PC-3 (cell line): ENCODE measurements at regions not wholly inside any gene's neighbourhood (a gene's known extent, or its start where the extent isn't known, plus 50 kb on each side); places are given as distances from the start of the nearest gene placed in this dataset.

Experiments
- ATAC-seq: fragments of 200-7000 bp; cut with Tn5 transposase; 2 replicates; pipeline ENCODE4 v1.9.1; 2020; ENCODE audit warnings: mild to moderate bottlenecking, moderate library complexity
- BruUV-seq: library from RNA; stranded (reverse); fragments of 400-500 nt; replicated peaks from 2 replicates; lab custom pipeline; 2021; lab: Mats Ljungman, UMichigan
- CTCF ChIA-PET: fragments of 300-600 bp; sonication (Branson Sonifier 250); formaldehyde crosslinking; loops from one replicate; lab custom pipeline; 2022; ENCODE audit warnings: antibody characterized with exemption; lab: Charles Lee
- POLR2A ChIA-PET: fragments of 300-600 bp; sonication (Branson Sonifier 250); formaldehyde crosslinking; loops from one replicate; lab custom pipeline; 2022; ENCODE audit warnings: antibody characterized with exemption; ENCODE audit not compliant: unreplicated experiment; lab: Charles Lee
- DNase-seq: peaks from one replicate; pipeline ENCODE4 v3.0.0-alpha.2; 2015
- H2AFZ ChIP-seq: fragments of 300-600 bp; sonication (generic); 2 replicates; pipeline ENCODE4 v1.6.0; 2016; ENCODE audit warnings: antibody characterized with exemption, low read length
- H3F3A ChIP-seq: fragments of 300-600 bp; sonication (generic); one replicate; pipeline ENCODE4 v1.6.0; 2017; ENCODE audit warnings: antibody characterized with exemption, low read length, control low read depth, mild to moderate bottlenecking; ENCODE audit not compliant: unreplicated experiment
- H3K27ac ChIP-seq: fragments of 300-600 bp; sonication (generic); 2 replicates; pipeline ENCODE4 v1.5.1; 2016; ENCODE audit warnings: mild to moderate bottlenecking, low read length
- H3K27me3 ChIP-seq: fragments of 300-600 bp; sonication (generic); 2 replicates; pipeline ENCODE4 v1.6.1; 2016; ENCODE audit warnings: low read length, mixed read lengths
- H3K36me3 ChIP-seq: fragments of 300-600 bp; sonication (generic); 2 replicates; pipeline ENCODE4 v1.6.1; 2016; ENCODE audit warnings: low read depth, mixed run types, low read length, mixed read lengths
- H3K4me1 ChIP-seq: fragments of 300-600 bp; sonication (generic); 2 replicates; pipeline ENCODE4 v1.5.1; 2016; ENCODE audit warnings: low read length; ENCODE audit not compliant: insufficient read depth
- H3K4me2 ChIP-seq: fragments of 300-600 bp; sonication (generic); 2 replicates; pipeline ENCODE4 v1.6.0; 2016; ENCODE audit warnings: low read length
- H3K4me3 ChIP-seq: fragments of 300-600 bp; sonication (generic); 2 replicates; pipeline ENCODE4 v1.5.1; 2016; ENCODE audit warnings: mild to moderate bottlenecking, low read length, mixed read lengths
- H3K79me2 ChIP-seq: fragments of 300-600 bp; sonication (generic); 2 replicates; pipeline ENCODE4 v1.6.1; 2017; ENCODE audit warnings: low read length, mixed read lengths
- H3K9ac ChIP-seq: fragments of 300-600 bp; sonication (generic); 2 replicates; pipeline ENCODE4 v1.6.0; 2016; ENCODE audit warnings: mild to moderate bottlenecking, low read length
- H3K9me2 ChIP-seq: fragments of 300-600 bp; sonication (generic); replicated peaks from 2 replicates; pipeline ENCODE4 v1.6.1; 2016; ENCODE audit warnings: mixed run types, low read length, mixed read lengths
- H3K9me3 ChIP-seq: fragments of 300-600 bp; sonication (generic); 2 replicates; pipeline ENCODE4 v1.6.1; 2016; ENCODE audit warnings: low read length, mixed read lengths
- H4K20me1 ChIP-seq: fragments of 300-600 bp; sonication (generic); 2 replicates; pipeline ENCODE4 v1.6.1; 2016; ENCODE audit warnings: low read length, mixed read lengths
- EZH2 ChIP-seq: fragments of 300-600 bp; sonication (generic); IDR thresholded peaks from one replicate; pipeline ENCODE4 v1.6.1; 2017; ENCODE audit warnings: antibody characterized with exemption, mild to moderate bottlenecking, low read length; ENCODE audit not compliant: unreplicated experiment
- EZH2phosphoT487 ChIP-seq: fragments of 300-600 bp; sonication (generic); IDR thresholded peaks from 2 replicates; pipeline ENCODE4 v1.6.1; 2018; ENCODE audit warnings: mild to moderate bottlenecking, antibody characterized with exemption, low read length, borderline replicate concordance
- intact Hi-C: fragments of 100-400 bp; cut with micrococcal nuclease; formaldehyde crosslinking; loops from 2 replicates; pipeline ENCODE4 v1.9.0; 2023
- TF ChIP-seq, protein P1 (sequence below): fragments of 300-600 bp; sonication (generic); conservative IDR thresholded peaks from 2 replicates; pipeline ENCODE4 v1.5.1; 2017; ENCODE audit warnings: antibody characterized with exemption, low read depth, mild to moderate bottlenecking, low read length

DNA sequence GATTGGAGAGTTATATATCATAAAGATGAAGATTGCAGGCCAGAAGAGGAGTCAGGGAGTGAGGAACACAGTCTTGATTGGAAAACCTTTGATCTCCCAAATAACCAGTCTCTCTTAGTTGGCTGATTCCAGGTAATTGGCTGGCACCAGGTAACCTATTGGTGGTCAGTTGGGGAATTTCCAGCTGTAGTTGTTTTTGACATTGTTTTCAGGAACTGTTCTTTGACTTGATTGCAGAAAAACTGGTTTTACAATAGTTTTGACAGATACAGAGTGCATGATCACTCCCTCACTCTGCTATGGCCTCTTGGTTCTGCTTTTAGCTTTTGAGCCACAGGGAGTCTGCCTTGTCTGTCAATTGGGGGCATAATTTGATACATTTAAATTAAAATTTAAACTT, 71.6 kb downstream of the ZNF641 start:
- H4K20me1 ChIP-seq, result no peaks in the 10 kb centered on the region
- no TSS peak for BruUV-seq
- TF ChIP-seq, protein P1, sequence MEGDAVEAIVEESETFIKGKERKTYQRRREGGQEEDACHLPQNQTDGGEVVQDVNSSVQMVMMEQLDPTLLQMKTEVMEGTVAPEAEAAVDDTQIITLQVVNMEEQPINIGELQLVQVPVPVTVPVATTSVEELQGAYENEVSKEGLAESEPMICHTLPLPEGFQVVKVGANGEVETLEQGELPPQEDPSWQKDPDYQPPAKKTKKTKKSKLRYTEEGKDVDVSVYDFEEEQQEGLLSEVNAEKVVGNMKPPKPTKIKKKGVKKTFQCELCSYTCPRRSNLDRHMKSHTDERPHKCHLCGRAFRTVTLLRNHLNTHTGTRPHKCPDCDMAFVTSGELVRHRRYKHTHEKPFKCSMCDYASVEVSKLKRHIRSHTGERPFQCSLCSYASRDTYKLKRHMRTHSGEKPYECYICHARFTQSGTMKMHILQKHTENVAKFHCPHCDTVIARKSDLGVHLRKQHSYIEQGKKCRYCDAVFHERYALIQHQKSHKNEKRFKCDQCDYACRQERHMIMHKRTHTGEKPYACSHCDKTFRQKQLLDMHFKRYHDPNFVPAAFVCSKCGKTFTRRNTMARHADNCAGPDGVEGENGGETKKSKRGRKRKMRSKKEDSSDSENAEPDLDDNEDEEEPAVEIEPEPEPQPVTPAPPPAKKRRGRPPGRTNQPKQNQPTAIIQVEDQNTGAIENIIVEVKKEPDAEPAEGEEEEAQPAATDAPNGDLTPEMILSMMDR, result no peak
- TF ChIP-seq EZH2phosphoT487 (no peak), EZH2 (no peak)
- peaks cover 6% of the 10 kb centered on the region; the same call in 1 of the 2 replicates for H3K9me3 ChIP-seq
- peaks cover 9% of the 10 kb centered on the region for H3K4me1 ChIP-seq
- ATAC-seq (no peak), DNase-seq (no peak)
- H2AFZ ChIP-seq, result no peak overlapping the region
- H3K9ac ChIP-seq, result no peak overlapping the region
- H3K9me2 ChIP-seq, result no peaks in the 10 kb centered on the region
- intact Hi-C loops, result no loop called here
- H3K4me3 ChIP-seq, result no peak overlapping the region
- POLR2A ChIA-PET, result no interaction called here
- no peak overlapping the region for H3K27ac ChIP-seq
- no peaks in the 10 kb centered on the region for H3F3A ChIP-seq
- no peaks in the 10 kb centered on the region for H3K79me2 ChIP-seq
- H3K36me3 ChIP-seq, result no peaks in the 10 kb centered on the region
- H3K27me3 ChIP-seq, result no peaks in the 10 kb centered on the region; the same call in 1 of the 2 replicates
- no peak overlapping the region for H3K4me2 ChIP-seq
- CTCF ChIA-PET, result no interaction called here

DNA sequence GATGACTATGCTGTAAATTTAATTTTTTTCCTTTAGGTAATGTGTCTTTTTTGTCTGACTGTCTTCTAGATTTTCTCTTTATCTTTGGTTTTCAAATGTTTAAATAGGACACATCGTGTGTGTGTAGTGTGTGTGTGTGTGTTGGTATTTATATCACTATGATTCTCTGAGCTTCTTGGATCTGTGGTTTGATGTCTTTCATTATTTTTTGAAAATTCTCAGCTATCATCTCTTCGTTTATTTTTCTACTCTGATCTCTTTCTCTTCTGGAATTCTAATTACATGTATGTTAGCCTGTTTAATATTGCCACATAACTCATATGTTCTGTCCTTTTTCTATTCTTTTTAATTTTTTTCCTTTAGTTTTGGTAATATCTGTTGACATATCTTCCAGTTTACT, 73.5 kb upstream of the OR10AD1 start:
- no peak overlapping the region for H3K27ac ChIP-seq
- TF ChIP-seq, protein P1, result no peak
- TF ChIP-seq EZH2, result no peak
- no peak for TF ChIP-seq EZH2phosphoT487
- H3F3A ChIP-seq, result no peaks in the 10 kb centered on the region
- H3K27me3 ChIP-seq, result peaks cover under 1% of the 10 kb centered on the region
- H3K79me2 ChIP-seq, result no peaks in the 10 kb centered on the region
- ATAC-seq (no peak), DNase-seq (no peak)
- POLR2A ChIA-PET, result no interaction called here
- H2AFZ ChIP-seq, result no peak overlapping the region
- no TSS peak for BruUV-seq
- no peak overlapping the region for H3K4me3 ChIP-seq
- H3K9ac ChIP-seq, result no peak overlapping the region
- H3K4me1 ChIP-seq, result peaks cover 2% of the 10 kb centered on the region
- H3K4me2 ChIP-seq, result no peak overlapping the region
- intact Hi-C loops, result no loop called here
- H3K36me3 ChIP-seq, result no peaks in the 10 kb centered on the region
- no peaks in the 10 kb centered on the region for H3K9me2 ChIP-seq
- H4K20me1 ChIP-seq, result no peaks in the 10 kb centered on the region
- H3K9me3 ChIP-seq, result peaks cover 6% of the 10 kb centered on the region; the same call in 1 of the 2 replicates
- CTCF ChIA-PET, result no interaction called here

DNA sequence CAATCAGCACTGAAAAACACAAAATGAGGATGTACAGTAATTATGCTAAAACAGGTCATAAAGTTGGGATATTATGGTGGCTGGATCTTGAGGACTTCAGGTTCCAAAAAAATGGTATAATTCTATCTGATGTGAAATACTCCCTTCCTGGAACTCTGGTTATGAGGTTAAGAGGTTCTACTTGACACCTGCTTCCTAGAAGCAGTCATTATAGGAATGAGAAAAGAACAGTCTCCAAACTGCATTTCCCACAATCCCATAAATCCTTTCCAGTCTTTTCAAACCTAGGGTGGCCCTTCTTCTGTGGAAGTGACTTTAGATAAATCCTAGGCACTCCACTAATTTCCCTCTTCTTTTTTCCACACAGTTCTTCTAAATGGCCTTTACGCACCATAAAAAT, 63.7 kb upstream of the OR10AD1 start:
- no peaks in the 10 kb centered on the region for H3K9me3 ChIP-seq
- no peak overlapping the region for H3K4me3 ChIP-seq
- H3F3A ChIP-seq, result no peaks in the 10 kb centered on the region
- H3K9me2 ChIP-seq, result no peaks in the 10 kb centered on the region
- TF ChIP-seq, protein P1, result no peak
- no peak for TF ChIP-seq EZH2phosphoT487
- no peak for TF ChIP-seq EZH2
- H3K36me3 ChIP-seq, result no peaks in the 10 kb centered on the region
- no peaks in the 10 kb centered on the region for H4K20me1 ChIP-seq
- H3K79me2 ChIP-seq, result no peaks in the 10 kb centered on the region
- ChIA-PET CTCF (no interaction called here), POLR2A (no interaction called here)
- ATAC-seq (no peak), DNase-seq (no peak)
- no peak overlapping the region for H3K27ac ChIP-seq
- no peak overlapping the region for H3K9ac ChIP-seq
- H3K27me3 ChIP-seq, result peaks cover 74% of the 10 kb centered on the region
- H3K4me1 ChIP-seq, result no peaks in the 10 kb centered on the region
- H3K4me2 ChIP-seq, result no peak overlapping the region
- no TSS peak for BruUV-seq
- no peak overlapping the region for H2AFZ ChIP-seq
- intact Hi-C loops, result no loop called here
